Neural cell (in vitro differentiated cells): ENCODE measurements at regions not wholly inside any gene's neighbourhood (a gene's known extent, or its start where the extent isn't known, plus 50 kb on each side); places are given as distances from the start of the nearest gene placed in this dataset.

Experiments used
- H2AFZ ChIP-seq: fragments of 200-600, 300-800 bp; sonication (generic), shearing (Covaris generic); 2 replicates; pipeline ENCODE4 v1.6.0; 2014; ENCODE audit warnings: low read depth, mild to moderate bottlenecking, antibody characterized with exemption, low read length, moderate library complexity
- H3F3A ChIP-seq: fragments of 200-600 bp; shearing (Covaris generic); 2 replicates; pipeline ENCODE4 v1.6.1; 2016; ENCODE audit warnings: mild to moderate bottlenecking, moderate library complexity, mixed read lengths, antibody characterized with exemption, low read length; ENCODE audit not compliant: insufficient read depth, poor library complexity, severe bottlenecking
- H3K27ac ChIP-seq: fragments of 200-600, 300-800 bp; sonication (generic), shearing (Covaris generic); 2 replicates; pipeline ENCODE4 v1.5.1; 2014; ENCODE audit warnings: mild to moderate bottlenecking, low read length, moderate library complexity
- H3K27me3 ChIP-seq: fragments of 300-800, 200-600 bp; sonication (generic), shearing (Covaris generic); 2 replicates; pipeline ENCODE4 v1.6.0; 2014; ENCODE audit warnings: mild to moderate bottlenecking, low read depth, low read length, moderate library complexity; ENCODE audit not compliant: insufficient read depth
- H3K36me3 ChIP-seq: fragments of 300-800, 200-600 bp; sonication (generic), shearing (Covaris generic); 2 replicates; pipeline ENCODE4 v1.5.1; 2014; ENCODE audit warnings: mild to moderate bottlenecking, antibody characterized with exemption, low read length, moderate library complexity; ENCODE audit not compliant: insufficient read depth
- H3K4me2 ChIP-seq: fragments of 300-800, 200-600 bp; sonication (generic), shearing (Covaris generic); 2 replicates; pipeline ENCODE4 v1.6.0; 2014; ENCODE audit warnings: mild to moderate bottlenecking, low read length
- H3K4me3 ChIP-seq: fragments of 300-800, 200-600 bp; sonication (generic), shearing (Covaris generic); 2 replicates; pipeline ENCODE4 v1.5.1; 2014; ENCODE audit warnings: mild to moderate bottlenecking, low read length, moderate library complexity
- H3K79me2 ChIP-seq: fragments of 200-600 bp; shearing (Covaris generic); replicated peaks from 2 replicates; pipeline ENCODE4 v1.6.0; 2014; ENCODE audit warnings: mild to moderate bottlenecking, low read length, moderate library complexity; ENCODE audit not compliant: insufficient read depth
- H3K9ac ChIP-seq: fragments of 300-800, 200-600 bp; sonication (generic), shearing (Covaris generic); 2 replicates; pipeline ENCODE4 v1.6.1; 2016; ENCODE audit warnings: mild to moderate bottlenecking, low read length, mixed read lengths
- H3K9me2 ChIP-seq: fragments of 200-600 bp; shearing (Covaris generic); 2 replicates; pipeline ENCODE4 v1.6.1; 2016; ENCODE audit warnings: mild to moderate bottlenecking, low read length, mixed read lengths; ENCODE audit not compliant: insufficient read depth
- H3K9me3 ChIP-seq: fragments of 200-600, 300-800 bp; sonication (generic), shearing (Covaris generic); 2 replicates; pipeline ENCODE4 v1.6.1; 2016; ENCODE audit warnings: mild to moderate bottlenecking, mixed run types, low read length, moderate library complexity, mixed read lengths
- H4K20me1 ChIP-seq: fragments of 200-600 bp; shearing (Covaris generic); 2 replicates; pipeline ENCODE4 v1.6.1; 2016; ENCODE audit warnings: mild to moderate bottlenecking, mixed run types; ENCODE audit not compliant: insufficient read depth
- EP300 ChIP-seq: fragments of 450-650 bp; conservative IDR thresholded peaks from 2 replicates; pipeline ENCODE4 v1.6.1; 2014; ENCODE audit warnings: antibody characterized with exemption, mild to moderate bottlenecking, moderate library complexity; ENCODE audit not compliant: poor library complexity, severe bottlenecking
- EZH2 ChIP-seq: fragments of 200-600, 300-800 bp; shearing (Covaris generic), sonication (generic); IDR thresholded peaks from 2 replicates; pipeline ENCODE4 v1.6.1; 2014; ENCODE audit warnings: antibody characterized with exemption, low read length, borderline replicate concordance, mild to moderate bottlenecking; ENCODE audit not compliant: insufficient read depth, poor library complexity, severe bottlenecking
- MXI1 ChIP-seq: fragments of 450-650 bp; conservative IDR thresholded peaks from 2 replicates; pipeline ENCODE4 v1.6.1; 2014; ENCODE audit warnings: antibody characterized with exemption, mild to moderate bottlenecking; ENCODE audit not compliant: poor library complexity, severe bottlenecking
- POLR2AphosphoS5 ChIP-seq: IDR thresholded peaks from 2 replicates; pipeline ENCODE4 v1.6.1; 2012
- RAD21 ChIP-seq: fragments of 450-650 bp; conservative IDR thresholded peaks from 2 replicates; pipeline ENCODE4 v1.6.1; 2014; ENCODE audit warnings: antibody characterized with exemption, mild to moderate bottlenecking, moderate library complexity
- SMC3 ChIP-seq: fragments of 450-650 bp; conservative IDR thresholded peaks from 2 replicates; pipeline ENCODE4 v1.6.1; 2014; ENCODE audit warnings: antibody characterized with exemption, mild to moderate bottlenecking, moderate library complexity; ENCODE audit not compliant: poor library complexity
- TAF1 ChIP-seq: IDR thresholded peaks from 2 replicates; pipeline ENCODE4 v1.6.1; 2012; ENCODE audit warnings: low read depth
- TF ChIP-seq, protein P1 (sequence below): fragments of 450-650 bp; IDR thresholded peaks from 2 replicates; pipeline ENCODE4 v1.5.1; 2014; ENCODE audit warnings: antibody characterized with exemption, mild to moderate bottlenecking, moderate library complexity; ENCODE audit not compliant: poor library complexity, severe bottlenecking

DNA sequence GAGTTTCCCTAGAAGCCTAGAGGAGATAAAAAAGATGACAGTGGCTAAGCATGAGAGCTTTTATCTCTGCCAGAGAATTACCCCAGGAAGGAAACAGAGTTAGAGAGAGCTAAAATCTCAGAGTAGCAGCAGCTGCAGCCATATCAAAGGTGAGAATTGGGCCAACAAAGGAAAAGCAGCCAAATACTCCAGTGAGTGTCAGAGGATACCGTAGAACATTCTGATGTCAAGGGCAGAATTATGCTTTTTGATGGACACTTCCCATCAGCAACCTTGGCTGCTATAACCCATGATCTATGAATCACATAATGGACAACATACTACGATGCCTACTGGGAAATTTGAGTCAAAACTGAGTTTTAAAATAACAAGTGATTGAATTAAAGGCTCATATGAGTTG, 405.8 kb upstream of the CPEB2 start:
- H3F3A ChIP-seq, result no peaks in the 10 kb centered on the region
- H3K27me3 ChIP-seq, result no peaks in the 10 kb centered on the region
- no peaks in the 10 kb centered on the region for H4K20me1 ChIP-seq
- no peak overlapping the region for H2AFZ ChIP-seq
- H3K4me2 ChIP-seq, result no peak overlapping the region
- no peaks in the 10 kb centered on the region for H3K79me2 ChIP-seq
- no peak overlapping the region for H3K9ac ChIP-seq
- no peak overlapping the region for H3K4me3 ChIP-seq
- no peaks in the 10 kb centered on the region for H3K9me2 ChIP-seq
- H3K27ac ChIP-seq, result no peak overlapping the region
- no peaks in the 10 kb centered on the region for H3K9me3 ChIP-seq
- TF ChIP-seq SMC3, result no peak
- TF ChIP-seq, protein P1, sequence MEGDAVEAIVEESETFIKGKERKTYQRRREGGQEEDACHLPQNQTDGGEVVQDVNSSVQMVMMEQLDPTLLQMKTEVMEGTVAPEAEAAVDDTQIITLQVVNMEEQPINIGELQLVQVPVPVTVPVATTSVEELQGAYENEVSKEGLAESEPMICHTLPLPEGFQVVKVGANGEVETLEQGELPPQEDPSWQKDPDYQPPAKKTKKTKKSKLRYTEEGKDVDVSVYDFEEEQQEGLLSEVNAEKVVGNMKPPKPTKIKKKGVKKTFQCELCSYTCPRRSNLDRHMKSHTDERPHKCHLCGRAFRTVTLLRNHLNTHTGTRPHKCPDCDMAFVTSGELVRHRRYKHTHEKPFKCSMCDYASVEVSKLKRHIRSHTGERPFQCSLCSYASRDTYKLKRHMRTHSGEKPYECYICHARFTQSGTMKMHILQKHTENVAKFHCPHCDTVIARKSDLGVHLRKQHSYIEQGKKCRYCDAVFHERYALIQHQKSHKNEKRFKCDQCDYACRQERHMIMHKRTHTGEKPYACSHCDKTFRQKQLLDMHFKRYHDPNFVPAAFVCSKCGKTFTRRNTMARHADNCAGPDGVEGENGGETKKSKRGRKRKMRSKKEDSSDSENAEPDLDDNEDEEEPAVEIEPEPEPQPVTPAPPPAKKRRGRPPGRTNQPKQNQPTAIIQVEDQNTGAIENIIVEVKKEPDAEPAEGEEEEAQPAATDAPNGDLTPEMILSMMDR, result no peak
- TF ChIP-seq MXI1, result no peak
- no peaks in the 10 kb centered on the region for H3K36me3 ChIP-seq

DNA sequence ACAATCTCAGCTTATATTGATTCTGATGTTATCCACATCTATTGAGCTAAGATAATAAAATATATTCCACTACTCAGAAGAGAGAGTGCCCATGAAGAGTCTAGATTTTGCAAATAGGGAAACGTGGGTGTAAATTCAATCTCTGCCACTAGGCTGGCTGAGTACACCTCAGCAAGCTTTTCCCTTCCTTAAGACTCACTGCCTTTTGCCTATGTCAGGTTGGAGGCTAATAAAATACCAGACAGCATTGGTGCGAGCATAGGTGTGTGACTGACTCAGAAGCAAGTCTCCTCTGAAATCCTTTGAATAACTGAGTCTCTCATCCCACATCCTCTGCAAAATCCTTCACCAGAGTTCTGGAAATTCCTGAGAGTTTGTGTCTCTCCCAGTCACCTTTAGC, 405.4 kb upstream of the CPEB2 start:
- no peaks in the 10 kb centered on the region for H3K36me3 ChIP-seq
- H3F3A ChIP-seq, result no peaks in the 10 kb centered on the region
- no peaks in the 10 kb centered on the region for H4K20me1 ChIP-seq
- H2AFZ ChIP-seq, result no peak overlapping the region
- no peaks in the 10 kb centered on the region for H3K9me3 ChIP-seq
- H3K4me2 ChIP-seq, result no peak overlapping the region
- no peaks in the 10 kb centered on the region for H3K9me2 ChIP-seq
- H3K4me3 ChIP-seq, result no peak overlapping the region
- no peak overlapping the region for H3K9ac ChIP-seq
- H3K27ac ChIP-seq, result no peak overlapping the region
- H3K79me2 ChIP-seq, result no peaks in the 10 kb centered on the region
- no peaks in the 10 kb centered on the region for H3K27me3 ChIP-seq
- no peak for TF ChIP-seq POLR2AphosphoS5
- TF ChIP-seq RAD21, result no peak
- no peak for TF ChIP-seq TAF1
- no peak for TF ChIP-seq SMC3
- no peak for TF ChIP-seq MXI1
- no peak for TF ChIP-seq EZH2
- no peak for TF ChIP-seq EP300

DNA sequence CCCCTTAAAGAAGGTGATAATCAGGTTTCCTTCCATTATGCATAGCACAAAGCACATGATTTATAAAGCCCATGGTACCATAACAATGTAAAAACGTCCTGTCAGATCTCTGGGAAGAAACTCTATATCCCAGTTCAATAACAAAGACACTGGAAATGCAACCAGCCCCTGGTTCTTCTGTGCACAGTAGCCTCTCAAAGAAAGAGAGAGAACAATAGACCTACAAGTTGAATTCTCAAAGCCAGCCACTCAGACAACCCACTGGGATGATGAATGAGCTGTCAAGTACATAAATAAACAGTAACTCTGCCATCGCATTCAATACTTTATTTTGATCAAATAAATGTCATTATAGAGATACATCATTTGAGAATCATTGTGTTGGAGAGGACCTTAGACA, 400.1 kb upstream of the CPEB2 start:
- Histone ChIP-seq H3K27me3 (no peaks in the 10 kb centered on the region), H3F3A (no peaks in the 10 kb centered on the region), H2AFZ (no peak overlapping the region), H4K20me1 (no peaks in the 10 kb centered on the region), H3K9me2 (no peaks in the 10 kb centered on the region), H3K9ac (no peak overlapping the region), H3K27ac (no peak overlapping the region), H3K9me3 (no peaks in the 10 kb centered on the region), H3K4me2 (no peak overlapping the region), H3K36me3 (no peaks in the 10 kb centered on the region), H3K4me3 (no peak overlapping the region), H3K79me2 (no peaks in the 10 kb centered on the region)
- no peak for TF ChIP-seq EZH2
- TF ChIP-seq SMC3, result no peak
- TF ChIP-seq EP300, result peak; percentile 28
- TF ChIP-seq RAD21, result no peak
- peak; percentile 38 for TF ChIP-seq POLR2AphosphoS5
- TF ChIP-seq MXI1, result no peak
- TF ChIP-seq, protein P1, result no peak
